ENCODE measurements at regions not wholly inside any gene's neighbourhood (a gene's known extent, or its start where the extent isn't known, plus 50 kb on each side); places are given as distances from the start of the nearest gene placed in this dataset.

- Histone ChIP-seq H3K27ac (ENCODE audit: low read depth, low read length) (no peak overlapping the region), H3K9ac (ENCODE audit: low read length) (no peak overlapping the region), H3K9me3 (ENCODE audit: control insufficient read depth in 1 of 2, insufficient read depth in 1 of 2, low read depth in 1 of 2, low read length in 2 of 2) (no peaks in the 10 kb centered on the region), H3K79me2 (ENCODE audit: insufficient read depth, low read length) (no peaks in the 10 kb centered on the region), H3K9me2 (ENCODE audit: insufficient read depth) (no peaks in the 10 kb centered on the region), H2AFZ (ENCODE audit: low read depth, low read length, poor library complexity, severe bottlenecking) (no peak overlapping the region), H3K4me2 (ENCODE audit: low read length) (no peak overlapping the region), H3K4me1 (ENCODE audit: control insufficient read depth in 1 of 2, insufficient read depth in 2 of 2, low read length in 2 of 2) (peaks cover 0 to 11% of the 10 kb centered on the region in 2 experiments; a peak in 1 of 4 replicates), H3K36me3 (ENCODE audit: control insufficient read depth in 1 of 2, insufficient read depth in 2 of 2, low read length in 2 of 2) (no peaks in the 10 kb centered on the region), H3K27me3 (ENCODE audit: insufficient read depth, low read length) (no peaks in the 10 kb centered on the region), H4K20me1 (ENCODE audit: insufficient read depth) (no peaks in the 10 kb centered on the region), H3K4me3 (replicated peaks in 1 of 2; ENCODE audit: low read depth in 1 of 2, low read length in 2 of 2) (no peak overlapping the region)
- BruUV-seq (replicated peaks), result no TSS peak
- ChIA-PET POLR2A (no interaction called here), RAD21 (ENCODE audit: low non-redundant PET in 1 of 2, low total read pairs in 2 of 2, uncharacterized antibody in 2 of 2, unreplicated experiment in 2 of 2) (no interaction called here), CTCF (no interaction called here)
- intact Hi-C loops (cut with micrococcal nuclease), result no loop called here
- ATAC-seq (no peak), DNase-seq (ENCODE audit: low read depth, low spot score) (no peak)
- no peak for TF ChIP-seq SP1 (IDR thresholded peaks at IDR 0.05; ENCODE audit: low read depth)
- no peak for TF ChIP-seq EZH2phosphoT487 (IDR thresholded peaks at IDR 0.05; ENCODE audit: borderline replicate concordance)
- no peak for TF ChIP-seq SRF (IDR thresholded peaks at IDR 0.05; ENCODE audit: low read depth)
- no peak for TF ChIP-seq POLR2A (IDR thresholded peaks at IDR 0.05; ENCODE audit: borderline replicate concordance, extremely low read depth, insufficient read depth, insufficient read length)
- no peak for TF ChIP-seq TCF7L2 (IDR thresholded peaks at IDR 0.05; ENCODE audit: borderline replicate concordance, extremely low read depth, insufficient read depth, insufficient read length)
Measured at GRCh38 chr20:40941133-40941610, 87.5 kb upstream of the TOP1 start.

- Histone ChIP-seq H3K36me3 (ENCODE audit: control insufficient read depth in 1 of 2, insufficient read depth in 2 of 2, low read length in 2 of 2) (no peaks in the 10 kb centered on the region), H2AFZ (ENCODE audit: low read depth, low read length, poor library complexity, severe bottlenecking) (no peak overlapping the region), H3K27me3 (ENCODE audit: insufficient read depth, low read length) (no peaks in the 10 kb centered on the region), H3K4me2 (ENCODE audit: low read length) (no peak overlapping the region), H3K9me2 (ENCODE audit: insufficient read depth) (no peaks in the 10 kb centered on the region), H3K9ac (ENCODE audit: low read length) (no peak overlapping the region), H3K79me2 (ENCODE audit: insufficient read depth, low read length) (no peaks in the 10 kb centered on the region), H3K9me3 (ENCODE audit: control insufficient read depth in 1 of 2, insufficient read depth in 1 of 2, low read depth in 1 of 2, low read length in 2 of 2) (no peaks in the 10 kb centered on the region), H3K4me1 (ENCODE audit: control insufficient read depth in 1 of 2, insufficient read depth in 2 of 2, low read length in 2 of 2) (peaks cover 0 to 11% of the 10 kb centered on the region in 2 experiments; a peak in 1 of 4 replicates), H4K20me1 (ENCODE audit: insufficient read depth) (no peaks in the 10 kb centered on the region), H3K27ac (ENCODE audit: low read depth, low read length) (no peak overlapping the region), H3K4me3 (replicated peaks in 1 of 2; ENCODE audit: low read depth in 1 of 2, low read length in 2 of 2) (no peak overlapping the region)
- ATAC-seq (no peak), DNase-seq (ENCODE audit: low read depth, low spot score) (no peak)
- ChIA-PET RAD21 (ENCODE audit: low non-redundant PET in 1 of 2, low total read pairs in 2 of 2, uncharacterized antibody in 2 of 2, unreplicated experiment in 2 of 2) (no interaction called here), CTCF (no interaction called here), POLR2A (no interaction called here)
- BruUV-seq (replicated peaks), result no TSS peak
- intact Hi-C loops (cut with micrococcal nuclease), result no loop called here
- TF ChIP-seq REST (IDR thresholded peaks at IDR 0.05; ENCODE audit: low read depth), result no peak
- no peak for TF ChIP-seq RAD21 (IDR thresholded peaks at IDR 0.05; ENCODE audit: low read depth)
- no peak for TF ChIP-seq POLR2AphosphoS5 (IDR thresholded peaks at IDR 0.05; ENCODE audit: low read depth, low read length)
- no peak for TF ChIP-seq FOSL1 (IDR thresholded peaks at IDR 0.05; ENCODE audit: low read depth)
- TF ChIP-seq SP1 (IDR thresholded peaks at IDR 0.05; ENCODE audit: low read depth), result no peak
- no peak for TF ChIP-seq MAX (IDR thresholded peaks at IDR 0.05)
- no peak for TF ChIP-seq ZBTB33 (IDR thresholded peaks at IDR 0.05; ENCODE audit: extremely low read depth, insufficient replicate concordance, low read length)
- no peak for TF ChIP-seq EZH2phosphoT487 (IDR thresholded peaks at IDR 0.05; ENCODE audit: borderline replicate concordance)
Measured at GRCh38 chr20:40942006-40942405, 86.6 kb upstream of the TOP1 start.
